ENCODE measurements at regions not wholly inside any gene's neighbourhood (a gene's known extent, or its start where the extent isn't known, plus 50 kb on each side); places are given as distances from the start of the nearest gene placed in this dataset.

- Histone ChIP-seq H3K4me3 (replicated peaks in 1 of 2; ENCODE audit: low read depth in 1 of 2, low read length in 2 of 2) (no peak overlapping the region), H3K4me1 (ENCODE audit: control insufficient read depth in 1 of 2, insufficient read depth in 2 of 2, low read length in 2 of 2) (no peaks in the 10 kb centered on the region), H3K9ac (ENCODE audit: low read length) (no peak overlapping the region), H3K27ac (ENCODE audit: low read depth, low read length) (no peak overlapping the region), H3K79me2 (ENCODE audit: insufficient read depth, low read length) (no peaks in the 10 kb centered on the region), H4K20me1 (ENCODE audit: insufficient read depth) (no peaks in the 10 kb centered on the region), H3K9me3 (ENCODE audit: control insufficient read depth in 1 of 2, insufficient read depth in 1 of 2, low read depth in 1 of 2, low read length in 2 of 2) (no peaks in the 10 kb centered on the region), H2AFZ (ENCODE audit: low read depth, low read length, poor library complexity, severe bottlenecking) (no peak overlapping the region), H3K4me2 (ENCODE audit: low read length) (no peak overlapping the region), H3K9me2 (ENCODE audit: insufficient read depth) (no peaks in the 10 kb centered on the region), H3K36me3 (ENCODE audit: control insufficient read depth in 1 of 2, insufficient read depth in 2 of 2, low read length in 2 of 2) (no peaks in the 10 kb centered on the region), H3K27me3 (ENCODE audit: insufficient read depth, low read length) (no peaks in the 10 kb centered on the region)
- no peak for DNase-seq (ENCODE audit: low read depth, low spot score)
- RAD21 ChIA-PET (ENCODE audit: low non-redundant PET in 1 of 2, low total read pairs in 2 of 2, uncharacterized antibody in 2 of 2, unreplicated experiment in 2 of 2) = no interaction called here
- CTCF ChIA-PET = no interaction called here
- TF ChIP-seq POLR2AphosphoS5 (IDR thresholded peaks at IDR 0.05; ENCODE audit: low read depth, low read length) = no peak
- no peak for TF ChIP-seq EZH2 (IDR thresholded peaks at IDR 0.05)
- no peak for TF ChIP-seq POLR2A (IDR thresholded peaks at IDR 0.05; ENCODE audit: borderline replicate concordance, extremely low read depth, insufficient read depth, insufficient read length)
- TF ChIP-seq TCF7L2 (IDR thresholded peaks at IDR 0.05; ENCODE audit: borderline replicate concordance, extremely low read depth, insufficient read depth, insufficient read length) = no peak
- no TSS peak for BruUV-seq (replicated peaks)
- intact Hi-C loops (cut with micrococcal nuclease) = no loop called here
- no peak for ATAC-seq
- POLR2A ChIA-PET = no interaction called here
Observed at GRCh38 chr2:180842461-180842860, 137.9 kb upstream of the UBE2E3 start.

GRCh38 chr2:180840641-180841040 lies 139.8 kb upstream of the UBE2E3 start:
- no peaks in the 10 kb centered on the region for H3K79me2 ChIP-seq (ENCODE audit: insufficient read depth, low read length)
- H3K4me1 ChIP-seq (ENCODE audit: control insufficient read depth in 1 of 2, insufficient read depth in 2 of 2, low read length in 2 of 2) = no peaks in the 10 kb centered on the region
- no peak overlapping the region for H3K4me2 ChIP-seq (ENCODE audit: low read length)
- H4K20me1 ChIP-seq (ENCODE audit: insufficient read depth) = no peaks in the 10 kb centered on the region
- ChIA-PET CTCF (no interaction called here), POLR2A (no interaction called here), RAD21 (ENCODE audit: low non-redundant PET in 1 of 2, low total read pairs in 2 of 2, uncharacterized antibody in 2 of 2, unreplicated experiment in 2 of 2) (no interaction called here)
- H3K4me3 ChIP-seq (replicated peaks in 1 of 2; ENCODE audit: low read depth in 1 of 2, low read length in 2 of 2) = no peak overlapping the region
- intact Hi-C loops (cut with micrococcal nuclease) = no loop called here
- TF ChIP-seq POLR2AphosphoS5 (IDR thresholded peaks at IDR 0.05; ENCODE audit: low read depth, low read length) = no peak
- no peaks in the 10 kb centered on the region for H3K36me3 ChIP-seq (ENCODE audit: control insufficient read depth in 1 of 2, insufficient read depth in 2 of 2, low read length in 2 of 2)
- BruUV-seq (replicated peaks) = no TSS peak
- H3K9ac ChIP-seq (ENCODE audit: low read length) = no peak overlapping the region
- H3K9me3 ChIP-seq (ENCODE audit: control insufficient read depth in 1 of 2, insufficient read depth in 1 of 2, low read depth in 1 of 2, low read length in 2 of 2) = no peaks in the 10 kb centered on the region
- ATAC-seq (no peak), DNase-seq (ENCODE audit: low read depth, low spot score) (no peak)
- no peaks in the 10 kb centered on the region for H3K27me3 ChIP-seq (ENCODE audit: insufficient read depth, low read length)
- H3K9me2 ChIP-seq (ENCODE audit: insufficient read depth) = no peaks in the 10 kb centered on the region
- no peak overlapping the region for H2AFZ ChIP-seq (ENCODE audit: low read depth, low read length, poor library complexity, severe bottlenecking)
- H3K27ac ChIP-seq (ENCODE audit: low read depth, low read length) = no peak overlapping the region
